DND-41 (cell line): ENCODE measurements at regions not wholly inside any gene's neighbourhood (a gene's known extent, or its start where the extent isn't known, plus 50 kb on each side); places are given as distances from the start of the nearest gene placed in this dataset.
A peak's percentile ranks its signal among the peaks of the same experiment; 100 is the strongest.
"Not testable (repeated sequence)": the region's sequence is repeated elsewhere in the genome, so short reads cannot be mapped to it uniquely, and the experiment has no call there.

Experiments used
- ATAC-seq: fragments of 200-7000 bp; cut with Tn5 transposase; 3 replicates; pipeline ENCODE4 v1.9.1; 2021; ENCODE audit warnings: low read depth; ENCODE audit not compliant: insufficient read depth
- DNase-seq: peaks from one replicate; pipeline ENCODE4 v3.0.0-alpha.2; 2020
- H2AFZ ChIP-seq: 2 replicates; pipeline ENCODE4 v1.6.0; 2012; ENCODE audit warnings: low read depth, low read length
- H3K27ac ChIP-seq: 2 replicates; pipeline ENCODE4 v1.5.1; 2012; ENCODE audit warnings: low read length, inconsistent platforms
- H3K27me3 ChIP-seq: fragments of 200-600 bp; sonication (generic); 2 replicates; pipeline ENCODE4 v1.6.0; 2012; ENCODE audit warnings: low read length, mild to moderate bottlenecking, inconsistent platforms; ENCODE audit not compliant: insufficient read depth, poor library complexity
- H3K36me3 ChIP-seq: 2 replicates; pipeline ENCODE4 v1.5.1; 2012; ENCODE audit warnings: low read length, inconsistent platforms; ENCODE audit not compliant: insufficient read depth
- H3K4me1 ChIP-seq: 2 replicates; pipeline ENCODE4 v1.5.1; 2012; ENCODE audit warnings: mild to moderate bottlenecking, low read length; ENCODE audit not compliant: insufficient read depth
- H3K4me2 ChIP-seq: 2 replicates; pipeline ENCODE4 v1.6.0; 2012; ENCODE audit warnings: mild to moderate bottlenecking, moderate library complexity, low read length, inconsistent platforms; ENCODE audit not compliant: insufficient read depth
- H3K4me3 ChIP-seq, 2 experiments: fragments of 200-600 bp in 1 of 2; shearing (Covaris generic) in 1 of 2; 2 replicates each; pipeline ENCODE4 v1.5.1; 2012 to 2016; ENCODE audit warnings: inconsistent platforms in 2 of 2, low read length in 2 of 2, mild to moderate bottlenecking in 2 of 2, low read depth in 1 of 2, moderate library complexity in 1 of 2
- H3K79me2 ChIP-seq: 2 replicates; pipeline ENCODE4 v1.6.0; 2012; ENCODE audit warnings: low read length, inconsistent platforms; ENCODE audit not compliant: insufficient read depth
- H3K9ac ChIP-seq: 2 replicates; pipeline ENCODE4 v1.6.0; 2012; ENCODE audit warnings: low read depth, mild to moderate bottlenecking, inconsistent platforms, low read length, moderate library complexity
- H3K9me3 ChIP-seq: 2 replicates; pipeline ENCODE4 v1.5.1; 2012; ENCODE audit warnings: low read length, moderate library complexity, mild to moderate bottlenecking, inconsistent platforms; ENCODE audit not compliant: insufficient read depth, severe bottlenecking
- H4K20me1 ChIP-seq: 2 replicates; pipeline ENCODE4 v1.6.0; 2012; ENCODE audit warnings: low read length; ENCODE audit not compliant: insufficient read depth
- CTCF ChIP-seq: IDR thresholded peaks from 2 replicates; pipeline ENCODE4 v1.5.1; 2012; ENCODE audit warnings: borderline replicate concordance, low read length, moderate library complexity, mild to moderate bottlenecking; ENCODE audit not compliant: poor library complexity, severe bottlenecking; ENCODE audit errors: extremely low read depth
- EZH2 ChIP-seq: IDR thresholded peaks from 3 replicates; pipeline ENCODE4 v1.6.1; 2012; ENCODE audit warnings: borderline replicate concordance, low read depth, mild to moderate bottlenecking, moderate library complexity, low read length, inconsistent platforms; ENCODE audit not compliant: severe bottlenecking

GRCh38 chr10:3654980-3655379, 130.0 kb downstream of the KLF6 start:
- H3K36me3 ChIP-seq: no peaks in the 10 kb centered on the region
- H3K79me2 ChIP-seq: no peaks in the 10 kb centered on the region
- peaks cover 41% of the 10 kb centered on the region for H3K4me1 ChIP-seq
- DNase-seq (no peak), ATAC-seq (no peak)
- no peak overlapping the region for H2AFZ ChIP-seq
- H3K27ac ChIP-seq: peak overlapping the region; percentile 34; the same call in 1 of the 2 replicates
- H3K4me2 ChIP-seq: no peak overlapping the region
- no peaks in the 10 kb centered on the region for H3K9me3 ChIP-seq
- H3K4me3 ChIP-seq: no peak overlapping the region
- H4K20me1 ChIP-seq: no peaks in the 10 kb centered on the region
- H3K27me3 ChIP-seq: no peaks in the 10 kb centered on the region
- no peak overlapping the region for H3K9ac ChIP-seq
- no peak for TF ChIP-seq CTCF
- TF ChIP-seq EZH2: no peak

GRCh38 chr10:3654496-3654895, 130.5 kb downstream of the KLF6 start:
- Histone ChIP-seq H3K9ac (no peak overlapping the region), H3K79me2 (no peaks in the 10 kb centered on the region), H2AFZ (no peak overlapping the region), H3K36me3 (no peaks in the 10 kb centered on the region), H3K4me2 (no peak overlapping the region), H3K9me3 (no peaks in the 10 kb centered on the region), H3K27me3 (no peaks in the 10 kb centered on the region), H3K27ac (no peak overlapping the region), H3K4me1 (peaks cover 41% of the 10 kb centered on the region), H4K20me1 (no peaks in the 10 kb centered on the region), H3K4me3 (no peak overlapping the region)
- no peak for TF ChIP-seq EZH2
- no peak for TF ChIP-seq CTCF
- no peak for DNase-seq
- no peak for ATAC-seq

GRCh38 chr10:3653303-3653702, 131.7 kb downstream of the KLF6 start:
- peak overlapping the region; percentile 71 for H3K4me2 ChIP-seq
- peak; percentile 39 for ATAC-seq
- DNase-seq, H3K36me3 ChIP-seq, H4K20me1 ChIP-seq, H3K27me3 ChIP-seq, H3K79me2 ChIP-seq, H3K9me3 ChIP-seq: not testable (repeated sequence)
- peaks cover 41% of the 10 kb centered on the region for H3K4me1 ChIP-seq
- H3K9ac ChIP-seq: peak overlapping the region; percentile 56
- H2AFZ ChIP-seq: peak overlapping the region; percentile 62
- H3K4me3 ChIP-seq: peak overlapping the region; percentile 31 to 56
- H3K27ac ChIP-seq: peak overlapping the region; percentile 79

- ATAC-seq (peak; percentile 98), DNase-seq (peak; percentile 87)
- H3K79me2 ChIP-seq: no peaks in the 10 kb centered on the region
- peak overlapping the region; percentile 31 to 56 for H3K4me3 ChIP-seq
- no peaks in the 10 kb centered on the region for H3K36me3 ChIP-seq
- H3K27me3 ChIP-seq: no peaks in the 10 kb centered on the region
- H2AFZ ChIP-seq: peak overlapping the region; percentile 62
- peak overlapping the region; percentile 71 for H3K4me2 ChIP-seq
- H3K9me3 ChIP-seq: no peaks in the 10 kb centered on the region
- no peaks in the 10 kb centered on the region for H4K20me1 ChIP-seq
- peak overlapping the region; percentile 79 for H3K27ac ChIP-seq
- H3K4me1 ChIP-seq: peaks cover 41% of the 10 kb centered on the region
- TF ChIP-seq CTCF (no peak), EZH2 (no peak)
- peak overlapping the region; percentile 56 for H3K9ac ChIP-seq
Measured at GRCh38 chr10:3652886-3653285, 132.1 kb downstream of the KLF6 start.
